KMS-11 (cell line): ENCODE measurements at regions not wholly inside any gene's neighbourhood (a gene's known extent, or its start where the extent isn't known, plus 50 kb on each side); places are given as distances from the start of the nearest gene placed in this dataset.

Experiments
- H2AFZ ChIP-seq: fragments of 200-600 bp; sonication (generic); 2 replicates; pipeline ENCODE4 v1.6.1; 2016; ENCODE audit warnings: antibody characterized with exemption, mixed run types, low read depth
- H3K27ac ChIP-seq: fragments of 200-600 bp; sonication (generic); 2 replicates; pipeline ENCODE4 v1.6.1; 2016; ENCODE audit warnings: mild to moderate bottlenecking, mixed run types
- H3K27me3 ChIP-seq: fragments of 200-600 bp; sonication (generic); 2 replicates; pipeline ENCODE4 v1.6.1; 2017; ENCODE audit warnings: mild to moderate bottlenecking, low read depth, mixed run types, moderate library complexity; ENCODE audit not compliant: insufficient read depth
- H3K36me3 ChIP-seq: fragments of 200-600 bp; sonication (generic); 2 replicates; pipeline ENCODE4 v1.6.1; 2017; ENCODE audit warnings: mild to moderate bottlenecking, mixed run types; ENCODE audit not compliant: insufficient read depth
- H3K4me1 ChIP-seq: fragments of 200-600 bp; sonication (generic); 2 replicates; pipeline ENCODE4 v1.6.1; 2016; ENCODE audit warnings: mild to moderate bottlenecking, low read depth, mixed run types; ENCODE audit not compliant: poor library complexity, severe bottlenecking
- H3K4me2 ChIP-seq: fragments of 200-600 bp; sonication (generic); 2 replicates; pipeline ENCODE4 v1.7.0; 2016; ENCODE audit warnings: mild to moderate bottlenecking, mixed run types
- H3K4me3 ChIP-seq: fragments of 200-600 bp; sonication (generic); IDR thresholded peaks from 2 replicates; pipeline ENCODE4 v1.6.1; 2017; ENCODE audit warnings: low read depth, low read length, mixed read lengths; ENCODE audit not compliant: insufficient read depth
- H3K79me2 ChIP-seq: fragments of 200-600 bp; sonication (generic); 2 replicates; pipeline ENCODE4 v1.6.1; 2016; ENCODE audit warnings: low read depth, mixed run types; ENCODE audit not compliant: insufficient read depth
- H3K9ac ChIP-seq: fragments of 200-600 bp; sonication (generic); 2 replicates; pipeline ENCODE4 v1.6.1; 2016; ENCODE audit warnings: mild to moderate bottlenecking, mixed run types
- H4K20me1 ChIP-seq: fragments of 200-600 bp; sonication (generic); 2 replicates; pipeline ENCODE4 v1.6.1; 2016; ENCODE audit warnings: mild to moderate bottlenecking, mixed run types; ENCODE audit not compliant: insufficient read depth
- CTCF ChIP-seq: fragments of 200-600 bp; sonication (generic); conservative IDR thresholded peaks from 2 replicates; pipeline ENCODE4 v1.6.1; 2017; ENCODE audit warnings: low read depth, mild to moderate bottlenecking, antibody characterized with exemption, low read length, moderate library complexity, mixed read lengths

- H3K4me3 ChIP-seq: no peak overlapping the region
- no peaks in the 10 kb centered on the region for H4K20me1 ChIP-seq
- H3K36me3 ChIP-seq: no peaks in the 10 kb centered on the region
- H2AFZ ChIP-seq: no peak overlapping the region
- no peak overlapping the region for H3K9ac ChIP-seq
- H3K4me1 ChIP-seq: no peaks in the 10 kb centered on the region
- no peaks in the 10 kb centered on the region for H3K27me3 ChIP-seq
- no peak for TF ChIP-seq CTCF
- H3K27ac ChIP-seq: no peak overlapping the region
- H3K4me2 ChIP-seq: no peak overlapping the region
- no peaks in the 10 kb centered on the region for H3K79me2 ChIP-seq
These were observed 589.2 kb downstream of the INHBA start for GRCh38 chr7:41113719-41114118.

- Histone ChIP-seq H3K36me3 (no peaks in the 10 kb centered on the region), H3K4me3 (no peak overlapping the region), H3K9ac (no peak overlapping the region), H3K27ac (no peak overlapping the region), H3K79me2 (no peaks in the 10 kb centered on the region), H2AFZ (no peak overlapping the region), H4K20me1 (no peaks in the 10 kb centered on the region), H3K4me1 (no peaks in the 10 kb centered on the region), H3K27me3 (no peaks in the 10 kb centered on the region), H3K4me2 (no peak overlapping the region)
- TF ChIP-seq CTCF: no peak
These were observed 592.7 kb downstream of the INHBA start for GRCh38 chr7:41110186-41110585.

- no peak overlapping the region for H3K9ac ChIP-seq
- no peaks in the 10 kb centered on the region for H4K20me1 ChIP-seq
- H3K4me1 ChIP-seq: no peaks in the 10 kb centered on the region
- no peak for TF ChIP-seq CTCF
- no peak overlapping the region for H3K27ac ChIP-seq
- no peak overlapping the region for H2AFZ ChIP-seq
- H3K4me2 ChIP-seq: no peak overlapping the region
- H3K79me2 ChIP-seq: no peaks in the 10 kb centered on the region
- H3K27me3 ChIP-seq: no peaks in the 10 kb centered on the region
- no peak overlapping the region for H3K4me3 ChIP-seq
- no peaks in the 10 kb centered on the region for H3K36me3 ChIP-seq
These were observed 594.1 kb downstream of the INHBA start for GRCh38 chr7:41108821-41109220.

GRCh38 chr7:41107938-41108448, 594.9 kb downstream of the INHBA start:
- Histone ChIP-seq H3K36me3 (no peaks in the 10 kb centered on the region), H3K4me1 (no peaks in the 10 kb centered on the region), H3K9ac (no peak overlapping the region), H3K27me3 (no peaks in the 10 kb centered on the region), H3K79me2 (no peaks in the 10 kb centered on the region), H4K20me1 (no peaks in the 10 kb centered on the region), H3K4me3 (no peak overlapping the region), H3K27ac (no peak overlapping the region), H2AFZ (no peak overlapping the region), H3K4me2 (no peak overlapping the region)
- TF ChIP-seq CTCF: no peak
